ENCODE measurements at regions not wholly inside any gene's neighbourhood (a gene's known extent, or its start where the extent isn't known, plus 50 kb on each side); places are given as distances from the start of the nearest gene placed in this dataset.

DNA sequence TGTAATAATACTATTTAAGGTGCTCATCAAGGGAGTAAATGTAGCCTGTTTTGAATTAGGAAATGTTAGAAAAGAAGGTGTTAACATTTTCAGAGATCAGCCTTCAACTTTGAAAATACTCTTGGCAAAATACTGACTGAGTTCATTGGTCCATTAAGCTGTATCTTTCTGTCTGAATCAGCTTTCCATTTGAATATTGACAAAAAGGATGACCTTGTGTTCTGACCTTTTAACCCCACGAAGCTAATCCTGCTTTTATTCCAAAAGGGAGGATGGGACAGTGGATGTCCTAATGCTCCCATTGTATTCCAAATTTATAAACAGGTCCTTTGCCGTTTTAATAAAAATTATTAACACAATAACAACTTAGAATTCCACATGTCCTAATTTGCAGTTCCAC lies 259.7 kb upstream of the NRIP1 start:
- FAIRE-seq (no peak), DNase-seq (ENCODE audit: insufficient read length, low spot score) (no peak)
- TF ChIP-seq, protein P1, sequence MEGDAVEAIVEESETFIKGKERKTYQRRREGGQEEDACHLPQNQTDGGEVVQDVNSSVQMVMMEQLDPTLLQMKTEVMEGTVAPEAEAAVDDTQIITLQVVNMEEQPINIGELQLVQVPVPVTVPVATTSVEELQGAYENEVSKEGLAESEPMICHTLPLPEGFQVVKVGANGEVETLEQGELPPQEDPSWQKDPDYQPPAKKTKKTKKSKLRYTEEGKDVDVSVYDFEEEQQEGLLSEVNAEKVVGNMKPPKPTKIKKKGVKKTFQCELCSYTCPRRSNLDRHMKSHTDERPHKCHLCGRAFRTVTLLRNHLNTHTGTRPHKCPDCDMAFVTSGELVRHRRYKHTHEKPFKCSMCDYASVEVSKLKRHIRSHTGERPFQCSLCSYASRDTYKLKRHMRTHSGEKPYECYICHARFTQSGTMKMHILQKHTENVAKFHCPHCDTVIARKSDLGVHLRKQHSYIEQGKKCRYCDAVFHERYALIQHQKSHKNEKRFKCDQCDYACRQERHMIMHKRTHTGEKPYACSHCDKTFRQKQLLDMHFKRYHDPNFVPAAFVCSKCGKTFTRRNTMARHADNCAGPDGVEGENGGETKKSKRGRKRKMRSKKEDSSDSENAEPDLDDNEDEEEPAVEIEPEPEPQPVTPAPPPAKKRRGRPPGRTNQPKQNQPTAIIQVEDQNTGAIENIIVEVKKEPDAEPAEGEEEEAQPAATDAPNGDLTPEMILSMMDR (IDR thresholded peaks at IDR 0.05; ENCODE audit: insufficient read depth, missing control alignments) = no peak

DNA sequence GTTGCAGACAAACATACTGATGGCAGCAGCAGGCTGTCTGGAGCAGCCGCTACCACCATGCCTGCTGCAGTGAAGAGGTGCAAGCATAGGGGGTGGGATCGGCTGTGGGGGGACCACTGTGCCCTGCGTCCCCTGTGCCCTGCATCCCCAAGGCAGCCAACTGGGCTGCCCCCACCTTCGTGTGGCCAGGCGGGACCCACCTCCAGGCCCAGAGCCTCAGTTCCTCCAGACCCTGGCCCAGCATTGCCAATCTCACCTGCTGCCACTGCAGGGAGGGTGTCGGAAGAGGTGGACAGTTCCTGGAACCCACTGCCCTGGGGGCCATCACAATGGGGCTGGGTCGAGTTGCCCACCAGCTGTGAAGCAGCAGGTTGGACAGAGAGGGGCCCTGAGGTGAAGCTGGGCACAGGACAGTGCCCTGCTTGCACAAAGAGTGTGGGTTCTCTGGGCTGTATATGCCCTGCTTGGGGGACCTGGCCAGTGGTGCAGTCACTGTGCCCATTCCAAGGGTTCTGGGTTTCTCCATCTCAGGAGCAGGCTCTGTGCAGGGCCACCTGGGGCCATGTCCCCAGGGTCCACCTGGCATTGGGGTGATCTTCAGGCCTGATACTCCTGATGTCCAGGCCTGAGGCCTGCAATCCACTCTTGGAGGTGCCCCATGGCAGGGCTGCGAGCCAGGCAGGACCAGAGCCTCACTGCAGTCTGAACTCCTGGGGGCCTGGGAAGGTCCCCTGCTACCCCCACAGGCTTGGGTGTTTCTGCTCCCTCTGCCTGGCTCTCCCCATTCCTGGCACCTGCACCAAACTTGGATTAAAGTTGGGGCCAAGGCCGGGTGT lies 261.4 kb upstream of the NRIP1 start:
- TF ChIP-seq, protein P1 (IDR thresholded peaks at IDR 0.05; ENCODE audit: insufficient read depth, missing control alignments) = no peak
- FAIRE-seq (no peak), DNase-seq (ENCODE audit: insufficient read length, low spot score) (no peak)

DNA sequence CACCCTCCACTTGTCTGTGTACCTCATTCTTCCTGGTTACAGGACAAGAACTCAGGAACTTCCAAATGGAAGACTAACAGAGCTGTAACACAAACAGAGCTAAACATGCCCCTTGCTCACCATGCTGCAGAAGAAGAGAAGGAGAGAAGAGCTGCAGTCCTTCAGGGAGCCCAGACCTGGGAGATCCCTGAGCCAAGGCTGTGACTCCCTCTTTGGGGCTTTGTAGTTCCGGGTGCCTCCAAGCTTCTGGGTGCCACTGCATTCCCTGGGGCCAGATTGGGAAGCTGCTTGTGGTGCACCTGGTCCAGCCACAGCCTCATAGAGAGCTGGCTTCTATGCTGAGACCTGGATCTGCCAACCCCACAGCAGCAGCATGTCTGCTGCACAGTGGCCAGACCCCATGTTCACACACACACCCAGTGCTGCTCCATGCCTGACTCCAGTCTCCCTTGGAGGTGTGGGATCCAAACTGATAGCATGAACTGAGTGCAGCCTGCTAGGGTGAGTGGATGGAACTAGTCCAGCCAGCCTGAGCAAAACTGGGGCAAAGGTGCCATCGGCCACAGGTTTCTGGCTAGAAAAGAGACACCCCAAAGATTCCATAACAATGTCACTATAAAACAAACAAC lies 263.0 kb upstream of the NRIP1 start:
- DNase-seq (ENCODE audit: insufficient read length, low spot score) = no peak
- no peak for FAIRE-seq
- TF ChIP-seq, protein P1 (IDR thresholded peaks at IDR 0.05; ENCODE audit: insufficient read depth, missing control alignments) = no peak

DNA sequence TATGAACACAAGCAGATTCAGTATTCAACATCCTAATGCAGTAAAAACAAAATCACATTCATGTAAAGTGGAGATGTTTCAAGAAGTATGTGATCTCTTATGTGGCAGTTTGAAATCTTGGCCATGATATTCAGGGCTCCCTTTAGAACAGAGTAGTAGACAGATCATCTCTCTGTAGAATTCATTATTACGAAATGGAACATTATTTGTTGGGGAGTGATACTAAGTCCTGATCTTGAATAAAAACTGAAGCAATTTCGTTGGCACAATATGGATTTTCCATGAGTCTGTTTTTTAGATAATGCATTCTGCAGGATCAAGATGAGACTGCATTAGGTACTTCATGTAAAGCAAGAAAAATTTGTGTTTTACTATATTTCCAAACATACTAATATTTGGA lies 264.4 kb upstream of the NRIP1 start:
- no peak for FAIRE-seq
- TF ChIP-seq, protein P1 (IDR thresholded peaks at IDR 0.05; ENCODE audit: insufficient read depth, missing control alignments) = no peak
- no peak for DNase-seq (ENCODE audit: insufficient read length, low spot score)

DNA sequence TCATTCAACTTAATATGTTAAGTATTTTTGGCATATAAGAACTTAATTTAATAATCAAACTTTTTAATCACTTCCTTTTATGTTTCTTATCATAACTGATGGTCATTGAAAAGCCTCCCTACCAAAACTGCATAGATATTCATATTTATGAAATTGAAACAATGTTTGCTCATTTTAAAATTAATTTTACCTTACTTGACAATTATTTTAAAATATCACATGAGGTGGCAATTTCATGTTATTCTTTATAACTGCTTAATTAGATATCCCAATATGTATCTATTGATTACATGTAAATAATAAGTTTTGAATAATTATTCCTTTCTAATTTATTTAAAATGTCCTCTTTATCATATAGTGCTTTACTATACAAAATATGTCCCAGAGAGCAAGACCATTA lies 266.1 kb upstream of the NRIP1 start:
- FAIRE-seq = no peak
- TF ChIP-seq, protein P1 (IDR thresholded peaks at IDR 0.05; ENCODE audit: insufficient read depth, missing control alignments) = no peak
- no peak for DNase-seq (ENCODE audit: insufficient read length, low spot score)

DNA sequence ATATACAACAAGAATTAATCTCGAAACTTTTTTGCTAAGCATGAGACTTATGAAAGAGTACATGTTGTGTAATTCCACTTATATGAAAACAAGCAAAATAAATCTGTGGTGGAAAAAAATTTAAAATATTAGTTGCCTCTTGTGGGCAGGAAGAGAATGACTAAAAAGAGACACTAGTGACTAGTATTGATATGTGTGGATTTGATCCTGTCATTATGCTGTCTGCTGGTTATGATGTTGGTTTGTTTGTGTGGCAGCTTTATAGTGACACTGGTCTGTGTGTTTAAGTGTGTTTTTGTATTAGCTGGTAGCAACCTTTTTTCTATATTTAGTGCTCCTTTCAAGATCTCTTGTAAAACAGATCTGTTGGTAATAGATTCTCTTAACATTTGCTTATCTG lies 267.8 kb upstream of the NRIP1 start:
- TF ChIP-seq, protein P1 (IDR thresholded peaks at IDR 0.05; ENCODE audit: insufficient read depth, missing control alignments) = no peak
- FAIRE-seq = no peak

DNA sequence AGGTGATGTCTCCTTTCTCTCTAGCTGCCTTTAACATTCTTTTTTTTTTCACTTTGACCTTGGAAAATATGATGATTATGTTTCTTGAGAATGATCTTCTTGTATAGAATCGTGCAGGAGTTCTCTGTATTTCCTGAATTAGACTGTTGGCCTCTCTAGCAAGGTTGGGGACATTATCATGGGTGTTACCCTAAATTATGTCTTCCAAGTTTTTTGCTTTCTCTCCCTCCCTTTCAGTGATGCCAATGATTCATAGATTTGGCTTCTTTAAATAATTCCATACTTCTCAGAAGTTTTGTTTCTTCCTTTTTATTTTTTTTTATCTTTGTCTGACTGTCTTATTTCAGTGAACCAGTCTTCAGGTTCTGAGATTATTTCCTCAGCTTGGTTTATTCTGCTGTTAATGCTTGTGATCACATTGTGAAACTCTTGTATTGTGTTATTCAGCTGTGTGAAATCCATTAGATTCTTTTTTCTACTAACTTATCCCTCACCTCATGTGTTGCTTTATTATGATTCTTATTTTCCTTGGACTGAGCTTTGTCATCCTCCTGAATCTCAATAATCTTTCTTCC lies 268.4 kb upstream of the NRIP1 start:
- TF ChIP-seq, protein P1 (IDR thresholded peaks at IDR 0.05; ENCODE audit: insufficient read depth, missing control alignments) = no peak
- DNase-seq (ENCODE audit: insufficient read length, low spot score) (no peak), FAIRE-seq (no peak)

More for the DNA sequence above, 267.8 kb upstream of the NRIP1 start:
- DNase-seq (ENCODE audit: insufficient read length, low spot score) = no peak

Data from D721Med (cell line).